HL-60 (cell line): ENCODE measurements at regions not wholly inside any gene's neighbourhood (a gene's known extent, or its start where the extent isn't known, plus 50 kb on each side); places are given as distances from the start of the nearest gene placed in this dataset.

ENCODE experiments used
- GABPA ChIP-seq: IDR thresholded peaks from 2 replicates; pipeline ENCODE4 v1.6.1; 2012; ENCODE audit warnings: low read depth
- POLR2AphosphoS5 ChIP-seq: IDR thresholded peaks from 2 replicates; pipeline ENCODE4 v1.6.1; 2012; ENCODE audit warnings: low read depth
- REST ChIP-seq: IDR thresholded peaks from 2 replicates; pipeline ENCODE4 v1.6.1; 2012; ENCODE audit warnings: low read depth; ENCODE audit not compliant: insufficient replicate concordance
- SPI1 ChIP-seq: IDR thresholded peaks from 2 replicates; pipeline ENCODE4 v1.6.1; 2012; ENCODE audit warnings: low read depth, mild to moderate bottlenecking, borderline replicate concordance
- TF ChIP-seq, protein P1 (sequence below): IDR thresholded peaks from one replicate; pipeline ENCODE4 v1.5.1; 2011; ENCODE audit warnings: low read length, control low read depth, inconsistent platforms; ENCODE audit not compliant: insufficient read depth

DNA sequence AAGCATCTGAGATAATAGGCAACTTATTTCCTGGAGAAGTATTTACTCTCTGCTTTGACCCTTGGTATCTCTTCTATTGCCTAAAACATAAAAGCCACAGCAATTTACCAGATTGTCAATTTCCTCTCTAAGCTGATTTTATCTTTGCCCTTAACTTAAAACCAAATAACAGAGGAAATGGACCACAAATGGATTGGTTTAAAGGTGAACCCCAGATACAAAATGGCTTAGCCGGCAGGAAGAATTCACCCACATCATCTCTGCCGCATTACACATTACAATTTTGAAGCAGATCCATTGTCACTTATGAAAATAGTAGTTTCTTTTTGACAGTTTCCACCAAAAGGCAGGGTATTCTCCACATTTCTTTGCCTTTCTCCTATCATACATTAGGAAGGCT is 585.8 kb upstream of the CHAC2 start:
- TF ChIP-seq, protein P1, sequence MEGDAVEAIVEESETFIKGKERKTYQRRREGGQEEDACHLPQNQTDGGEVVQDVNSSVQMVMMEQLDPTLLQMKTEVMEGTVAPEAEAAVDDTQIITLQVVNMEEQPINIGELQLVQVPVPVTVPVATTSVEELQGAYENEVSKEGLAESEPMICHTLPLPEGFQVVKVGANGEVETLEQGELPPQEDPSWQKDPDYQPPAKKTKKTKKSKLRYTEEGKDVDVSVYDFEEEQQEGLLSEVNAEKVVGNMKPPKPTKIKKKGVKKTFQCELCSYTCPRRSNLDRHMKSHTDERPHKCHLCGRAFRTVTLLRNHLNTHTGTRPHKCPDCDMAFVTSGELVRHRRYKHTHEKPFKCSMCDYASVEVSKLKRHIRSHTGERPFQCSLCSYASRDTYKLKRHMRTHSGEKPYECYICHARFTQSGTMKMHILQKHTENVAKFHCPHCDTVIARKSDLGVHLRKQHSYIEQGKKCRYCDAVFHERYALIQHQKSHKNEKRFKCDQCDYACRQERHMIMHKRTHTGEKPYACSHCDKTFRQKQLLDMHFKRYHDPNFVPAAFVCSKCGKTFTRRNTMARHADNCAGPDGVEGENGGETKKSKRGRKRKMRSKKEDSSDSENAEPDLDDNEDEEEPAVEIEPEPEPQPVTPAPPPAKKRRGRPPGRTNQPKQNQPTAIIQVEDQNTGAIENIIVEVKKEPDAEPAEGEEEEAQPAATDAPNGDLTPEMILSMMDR = no peak
- no peak for TF ChIP-seq REST
- TF ChIP-seq GABPA = no peak
- TF ChIP-seq POLR2AphosphoS5 = no peak
- TF ChIP-seq SPI1 = no peak
